ENCODE measurements at regions not wholly inside any gene's neighbourhood (a gene's known extent, or its start where the extent isn't known, plus 50 kb on each side); places are given as distances from the start of the nearest gene placed in this dataset.
A peak's percentile ranks its signal among the peaks of the same experiment; 100 is the strongest.

- Histone ChIP-seq H3K79me2 (ENCODE audit: low read length) (no peaks in the 10 kb centered on the region), H3K4me2 (ENCODE audit: low read length) (peak overlapping the region; percentile 21), H3K4me1 (ENCODE audit: low read length) (peaks cover 11% of the 10 kb centered on the region), H3K27ac (ENCODE audit: low read length) (no peak overlapping the region), H3K9me3 (ENCODE audit: insufficient read depth, low read length) (no peaks in the 10 kb centered on the region), H3K36me3 (replicated peaks; ENCODE audit: low read depth, low read length) (no peaks in the 10 kb centered on the region), H3K4me3 (ENCODE audit: low read length) (no peak overlapping the region), H3K27me3 (ENCODE audit: low read depth, low read length) (no peaks in the 10 kb centered on the region), H4K20me1 (ENCODE audit: insufficient read depth, low read length) (no peaks in the 10 kb centered on the region), H2AFZ (ENCODE audit: low read depth, low read length) (no peak overlapping the region; the same call in 1 of the 2 replicates), H3K9ac (ENCODE audit: low read length) (no peak overlapping the region)
- TF ChIP-seq, protein P1, sequence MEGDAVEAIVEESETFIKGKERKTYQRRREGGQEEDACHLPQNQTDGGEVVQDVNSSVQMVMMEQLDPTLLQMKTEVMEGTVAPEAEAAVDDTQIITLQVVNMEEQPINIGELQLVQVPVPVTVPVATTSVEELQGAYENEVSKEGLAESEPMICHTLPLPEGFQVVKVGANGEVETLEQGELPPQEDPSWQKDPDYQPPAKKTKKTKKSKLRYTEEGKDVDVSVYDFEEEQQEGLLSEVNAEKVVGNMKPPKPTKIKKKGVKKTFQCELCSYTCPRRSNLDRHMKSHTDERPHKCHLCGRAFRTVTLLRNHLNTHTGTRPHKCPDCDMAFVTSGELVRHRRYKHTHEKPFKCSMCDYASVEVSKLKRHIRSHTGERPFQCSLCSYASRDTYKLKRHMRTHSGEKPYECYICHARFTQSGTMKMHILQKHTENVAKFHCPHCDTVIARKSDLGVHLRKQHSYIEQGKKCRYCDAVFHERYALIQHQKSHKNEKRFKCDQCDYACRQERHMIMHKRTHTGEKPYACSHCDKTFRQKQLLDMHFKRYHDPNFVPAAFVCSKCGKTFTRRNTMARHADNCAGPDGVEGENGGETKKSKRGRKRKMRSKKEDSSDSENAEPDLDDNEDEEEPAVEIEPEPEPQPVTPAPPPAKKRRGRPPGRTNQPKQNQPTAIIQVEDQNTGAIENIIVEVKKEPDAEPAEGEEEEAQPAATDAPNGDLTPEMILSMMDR (IDR thresholded peaks at IDR 0.05; ENCODE audit: low read depth, low read length): no peak
- TF ChIP-seq EZH2phosphoT487 (IDR thresholded peaks at IDR 0.05; ENCODE audit: low read depth): no peak
These were observed 190.9 kb downstream of the MAFB start for GRCh38 chr20:40497899-40498691.

DNA sequence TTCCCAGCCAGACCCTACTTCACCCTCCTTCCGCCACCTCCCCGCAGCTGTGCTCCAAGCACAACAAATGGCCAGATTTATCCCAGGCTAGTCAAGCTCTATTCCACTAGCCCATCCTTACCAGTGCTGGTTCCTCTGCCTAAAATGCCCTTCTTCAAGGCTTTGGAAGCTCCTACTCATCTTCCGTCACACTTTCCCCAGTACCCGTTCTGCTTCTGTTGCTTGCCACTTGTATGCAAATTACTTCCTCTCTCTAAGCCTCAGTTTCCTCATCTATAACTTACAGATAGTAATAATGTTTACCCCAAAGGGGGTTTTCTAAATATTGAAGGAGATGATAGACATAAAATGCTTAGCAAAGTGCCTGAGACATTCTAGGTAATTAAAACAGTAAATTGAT, 193.1 kb downstream of the MAFB start:
- Histone ChIP-seq H3K79me2 (ENCODE audit: low read length) (no peaks in the 10 kb centered on the region), H3K4me2 (ENCODE audit: low read length) (no peak overlapping the region), H3K4me3 (ENCODE audit: low read length) (no peak overlapping the region), H3K36me3 (replicated peaks; ENCODE audit: low read depth, low read length) (no peaks in the 10 kb centered on the region), H4K20me1 (ENCODE audit: insufficient read depth, low read length) (no peaks in the 10 kb centered on the region), H3K9ac (ENCODE audit: low read length) (no peak overlapping the region), H3K27ac (ENCODE audit: low read length) (no peak overlapping the region), H2AFZ (ENCODE audit: low read depth, low read length) (no peak overlapping the region), H3K4me1 (ENCODE audit: low read length) (peaks cover 11% of the 10 kb centered on the region), H3K9me3 (ENCODE audit: insufficient read depth, low read length) (no peaks in the 10 kb centered on the region), H3K27me3 (ENCODE audit: low read depth, low read length) (no peaks in the 10 kb centered on the region)
- TF ChIP-seq, protein P1 (IDR thresholded peaks at IDR 0.05; ENCODE audit: low read depth, low read length): no peak
- TF ChIP-seq EZH2phosphoT487 (IDR thresholded peaks at IDR 0.05; ENCODE audit: low read depth): no peak

GRCh38 chr20:40494248-40494647, 194.8 kb downstream of the MAFB start:
- H3K27ac ChIP-seq (ENCODE audit: low read length): no peak overlapping the region
- H3K79me2 ChIP-seq (ENCODE audit: low read length): no peaks in the 10 kb centered on the region
- H3K36me3 ChIP-seq (replicated peaks; ENCODE audit: low read depth, low read length): no peaks in the 10 kb centered on the region
- TF ChIP-seq, protein P1 (IDR thresholded peaks at IDR 0.05; ENCODE audit: low read depth, low read length): no peak
- TF ChIP-seq EZH2phosphoT487 (IDR thresholded peaks at IDR 0.05; ENCODE audit: low read depth): no peak
- peaks cover 11% of the 10 kb centered on the region for H3K4me1 ChIP-seq (ENCODE audit: low read length)
- 0 out of 2 replicates have a peak, but pooled peaks cover under 1% of the 10 kb centered on the region for H3K27me3 ChIP-seq (ENCODE audit: low read depth, low read length)
- H3K9ac ChIP-seq (ENCODE audit: low read length): no peak overlapping the region
- H2AFZ ChIP-seq (ENCODE audit: low read depth, low read length): no peak overlapping the region
- H4K20me1 ChIP-seq (ENCODE audit: insufficient read depth, low read length): no peaks in the 10 kb centered on the region
- H3K4me2 ChIP-seq (ENCODE audit: low read length): no peak overlapping the region
- no peak overlapping the region for H3K4me3 ChIP-seq (ENCODE audit: low read length)
- H3K9me3 ChIP-seq (ENCODE audit: insufficient read depth, low read length): no peaks in the 10 kb centered on the region

- Histone ChIP-seq H3K9ac (ENCODE audit: low read length) (no peak overlapping the region), H4K20me1 (ENCODE audit: insufficient read depth, low read length) (no peaks in the 10 kb centered on the region), H2AFZ (ENCODE audit: low read depth, low read length) (no peak overlapping the region), H3K4me3 (ENCODE audit: low read length) (no peak overlapping the region), H3K36me3 (replicated peaks; ENCODE audit: low read depth, low read length) (no peaks in the 10 kb centered on the region), H3K9me3 (ENCODE audit: insufficient read depth, low read length) (no peaks in the 10 kb centered on the region), H3K4me1 (ENCODE audit: low read length) (peaks cover 9% of the 10 kb centered on the region), H3K79me2 (ENCODE audit: low read length) (no peaks in the 10 kb centered on the region), H3K27ac (ENCODE audit: low read length) (no peak overlapping the region), H3K4me2 (ENCODE audit: low read length) (no peak overlapping the region), H3K27me3 (ENCODE audit: low read depth, low read length) (0 out of 2 replicates have a peak, but pooled peaks cover 3% of the 10 kb centered on the region)
- TF ChIP-seq, protein P1 (IDR thresholded peaks at IDR 0.05; ENCODE audit: low read depth, low read length): no peak
- no peak for TF ChIP-seq EZH2phosphoT487 (IDR thresholded peaks at IDR 0.05; ENCODE audit: low read depth)
These were observed 195.5 kb downstream of the MAFB start for GRCh38 chr20:40493549-40493948.
